ENCODE measurements at regions not wholly inside any gene's neighbourhood (a gene's known extent, or its start where the extent isn't known, plus 50 kb on each side); places are given as distances from the start of the nearest gene placed in this dataset.

DNA sequence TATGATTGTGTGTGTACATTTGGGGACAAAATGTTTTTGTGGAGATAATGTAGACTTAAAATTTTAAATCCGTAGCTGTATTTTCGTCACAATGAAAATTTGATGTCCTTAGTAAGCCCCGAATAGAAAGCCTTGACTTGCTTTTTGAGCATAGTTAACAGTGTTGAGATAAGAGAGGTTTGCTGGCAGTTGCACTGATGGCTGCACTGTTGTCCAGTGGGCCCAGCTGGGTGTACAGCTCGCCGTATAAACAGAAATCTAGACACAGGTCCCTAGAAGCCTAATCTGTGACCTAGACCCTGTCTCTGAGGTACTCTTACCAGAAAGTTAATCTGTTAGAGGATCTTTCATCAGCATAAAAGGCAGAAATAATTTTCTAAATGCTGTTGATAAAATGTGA is 271.3 kb upstream of the DMRT1 start:
- DNase-seq (ENCODE audit: low spot score in 2 of 2), result no peak
- H3K27ac Mint-ChIP-seq, result no peak overlapping the region
- no peaks in the 10 kb centered on the region for H3K9me3 Mint-ChIP-seq
- H3K36me3 Mint-ChIP-seq, result no peaks in the 10 kb centered on the region
- no peak for ATAC-seq

DNA sequence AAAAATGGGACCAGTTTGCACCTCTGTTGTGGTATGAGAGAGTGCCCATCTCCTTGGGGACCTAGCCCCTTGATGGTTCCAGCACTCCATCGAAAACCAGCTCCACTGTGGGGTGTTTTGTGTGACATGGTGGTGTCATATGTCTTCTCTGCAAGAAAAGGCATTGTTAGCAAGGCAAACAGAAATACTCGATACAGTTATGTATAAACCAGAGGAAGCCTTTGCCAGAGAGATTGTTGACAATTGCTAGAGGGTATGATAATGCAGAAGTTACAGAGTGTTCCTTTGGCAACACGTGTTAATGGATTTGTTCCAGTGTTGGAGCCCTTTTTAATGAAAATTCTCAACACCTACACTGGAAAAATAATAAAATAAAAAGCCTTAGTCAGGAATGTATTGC is 270.4 kb upstream of the DMRT1 start:
- Mint-ChIP-seq H3K27ac (no peak overlapping the region), H3K36me3 (no peaks in the 10 kb centered on the region), H3K9me3 (no peaks in the 10 kb centered on the region)
- DNase-seq (ENCODE audit: low spot score in 2 of 2) (no peak), ATAC-seq (no peak)

DNA sequence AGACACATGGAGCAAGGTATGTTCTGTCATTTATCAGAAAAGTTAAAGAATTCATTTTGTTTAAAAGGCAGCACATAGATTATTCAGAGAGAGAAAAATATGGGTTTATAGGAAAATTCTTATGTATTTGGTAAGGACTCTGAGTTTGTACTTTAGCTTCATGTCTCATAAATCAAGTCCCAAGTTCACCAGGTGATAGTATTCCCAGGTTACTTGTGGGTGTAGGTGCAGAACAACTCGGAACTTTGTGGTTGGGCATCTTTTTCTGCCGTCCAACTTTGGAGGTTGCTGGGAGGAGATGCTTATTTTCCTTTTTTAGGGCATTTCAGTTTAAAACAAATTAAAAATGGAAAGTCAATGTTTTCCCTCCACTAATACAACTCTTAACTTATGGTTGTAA is 269.8 kb upstream of the DMRT1 start:
- DNase-seq (ENCODE audit: low spot score in 2 of 2) (no peak), ATAC-seq (no peak)
- Mint-ChIP-seq H3K36me3 (peaks cover 0 to 4% of the 10 kb centered on the region in 2 donors), H3K9me3 (no peaks in the 10 kb centered on the region), H3K27ac (no peak overlapping the region)

DNA sequence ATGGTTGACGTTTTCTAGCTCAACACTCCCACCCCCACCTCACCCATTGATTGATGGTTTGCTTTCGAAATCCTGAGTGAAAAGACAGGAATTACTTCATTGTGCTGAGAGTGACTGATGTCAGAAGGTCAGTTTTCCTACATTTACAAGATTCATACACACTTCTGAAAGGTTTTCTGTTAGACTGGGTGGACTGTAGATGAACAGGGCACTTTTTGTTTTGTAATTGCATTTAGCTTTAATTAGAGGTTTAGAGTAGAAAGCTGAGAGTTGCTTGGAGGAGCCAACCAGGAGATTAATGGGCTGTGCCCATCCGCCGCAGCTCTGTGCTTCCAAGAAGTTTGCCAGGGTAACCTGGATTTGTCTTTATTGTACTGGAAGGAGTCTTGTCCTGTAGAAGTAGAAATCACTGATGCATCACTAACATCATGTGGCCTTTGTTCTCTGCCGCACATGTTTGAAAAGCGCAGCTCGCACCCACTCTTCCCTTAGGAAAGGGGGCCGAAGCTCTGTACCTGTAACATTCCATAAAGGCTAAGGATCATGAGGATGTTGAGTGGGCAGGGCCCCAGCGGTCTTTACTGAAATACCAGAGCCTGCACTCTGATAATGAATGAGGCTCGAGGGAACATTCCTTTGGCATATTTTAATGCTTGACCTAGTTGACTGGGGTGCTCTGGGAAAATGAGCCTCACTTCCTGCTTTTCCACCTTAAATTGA is 267.6 kb upstream of the DMRT1 start:
- Mint-ChIP-seq H3K9me3 (no peaks in the 10 kb centered on the region), H3K27ac (no peak overlapping the region), H3K36me3 (peaks cover 0 to 7% of the 10 kb centered on the region in 2 donors)
- no peak for DNase-seq (ENCODE audit: low spot score in 2 of 2)
- no peak for ATAC-seq

DNA sequence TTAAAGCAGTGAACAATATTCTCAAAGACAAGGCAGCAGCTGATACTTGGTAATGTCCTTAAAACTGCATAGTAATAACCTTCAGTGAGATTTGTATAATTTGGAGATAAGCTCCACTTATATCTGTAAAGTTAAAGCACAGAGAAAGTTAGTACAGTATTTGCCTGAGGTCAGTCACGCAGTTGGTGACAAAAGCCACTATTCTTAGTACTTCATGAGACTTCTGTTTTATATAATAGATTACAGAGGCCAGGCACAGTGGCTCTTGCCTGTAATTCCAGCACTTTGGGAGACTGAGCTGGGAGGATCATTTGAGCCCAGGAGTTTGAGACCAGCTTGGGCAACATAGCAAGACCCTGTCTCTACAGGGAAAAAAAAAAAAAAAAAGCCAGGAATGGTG is 266.4 kb upstream of the DMRT1 start:
- ATAC-seq (no peak), DNase-seq (ENCODE audit: low spot score in 2 of 2) (no peak)
- Mint-ChIP-seq H3K27ac (no peak overlapping the region), H3K36me3 (peaks cover 0 to 11% of the 10 kb centered on the region in 2 donors), H3K9me3 (no peaks in the 10 kb centered on the region)

DNA sequence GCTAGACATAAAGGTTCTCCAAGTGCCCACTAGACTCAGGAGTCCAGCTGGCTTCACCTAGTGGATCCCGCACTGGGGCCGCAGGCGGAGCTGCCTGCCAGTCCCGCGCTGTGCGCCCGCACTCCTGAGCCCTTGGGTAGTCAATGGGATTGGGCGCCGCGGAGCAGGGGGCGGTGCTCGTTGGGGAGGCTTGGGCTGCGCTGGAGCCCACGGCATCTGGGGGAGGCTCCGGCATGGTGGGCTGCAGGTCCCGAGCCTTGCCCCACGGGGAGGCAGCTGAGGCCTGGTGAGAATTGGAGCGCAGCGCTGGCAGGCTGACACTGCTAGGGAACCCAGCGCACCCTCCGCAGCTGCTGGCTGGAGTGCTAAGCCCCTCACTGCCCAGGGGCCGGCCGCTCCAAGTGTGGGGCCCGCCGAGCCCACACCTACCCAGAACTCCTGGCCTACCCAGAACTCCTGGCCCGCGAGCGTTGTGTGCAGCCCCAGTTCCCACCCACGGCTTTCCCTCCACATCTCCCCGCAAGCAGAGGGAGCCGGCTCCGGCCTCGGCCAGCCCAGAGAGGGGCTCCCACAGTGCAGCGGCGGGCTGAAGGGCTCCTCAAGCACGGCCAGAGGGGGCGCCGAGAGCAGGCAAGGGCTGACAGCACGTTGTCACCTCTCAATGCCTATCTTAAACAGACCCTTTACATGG is 260.7 kb upstream of the DMRT1 start:
- H3K27ac Mint-ChIP-seq, result no peak overlapping the region
- ATAC-seq (no peak), DNase-seq (ENCODE audit: low spot score in 2 of 2) (no peak)
- no peaks in the 10 kb centered on the region for H3K9me3 Mint-ChIP-seq
- H3K36me3 Mint-ChIP-seq, result peaks cover 0 to 12% of the 10 kb centered on the region in 2 donors

DNA sequence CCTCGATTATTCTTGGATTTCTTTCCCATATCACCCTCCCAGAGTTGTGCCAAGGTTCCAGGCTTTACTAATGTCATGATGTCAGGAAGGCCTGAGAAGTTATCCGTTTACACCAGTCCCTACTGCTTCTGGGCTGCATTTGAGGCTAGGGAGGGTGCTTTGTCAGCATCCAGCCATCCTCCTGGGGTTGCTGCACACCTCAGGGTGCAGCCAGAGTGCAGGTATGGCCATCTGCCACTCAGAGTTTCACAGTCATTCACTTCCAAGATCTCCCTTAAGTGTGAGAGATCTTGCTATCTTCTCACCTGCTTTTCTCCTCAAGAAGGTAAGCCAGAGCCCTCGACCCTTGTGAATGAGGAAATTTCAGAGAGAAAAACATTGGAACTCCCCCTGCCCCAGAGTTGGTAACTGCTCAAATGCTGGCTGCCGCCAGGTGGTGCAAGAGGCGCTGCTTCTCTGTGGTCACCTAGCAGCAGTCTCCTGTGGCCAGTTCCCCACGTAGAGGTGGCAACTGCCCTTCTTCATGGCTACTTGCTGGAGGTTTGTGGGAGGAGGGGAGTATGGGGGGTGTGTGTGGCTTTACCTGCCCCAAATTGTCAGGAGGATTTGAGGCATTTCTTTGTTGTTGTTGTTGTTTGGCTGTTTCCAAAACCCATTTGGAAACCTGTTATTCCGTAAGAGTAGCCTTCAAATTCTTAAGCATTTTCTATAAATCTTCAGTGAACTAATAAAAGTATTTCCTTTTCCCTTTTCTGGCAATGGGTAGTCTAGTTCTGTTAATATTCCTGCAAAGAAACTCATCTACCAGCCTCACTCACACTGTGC is 259.6 kb upstream of the DMRT1 start:
- peaks cover 0 to 7% of the 10 kb centered on the region in 2 donors for H3K36me3 Mint-ChIP-seq

DNA sequence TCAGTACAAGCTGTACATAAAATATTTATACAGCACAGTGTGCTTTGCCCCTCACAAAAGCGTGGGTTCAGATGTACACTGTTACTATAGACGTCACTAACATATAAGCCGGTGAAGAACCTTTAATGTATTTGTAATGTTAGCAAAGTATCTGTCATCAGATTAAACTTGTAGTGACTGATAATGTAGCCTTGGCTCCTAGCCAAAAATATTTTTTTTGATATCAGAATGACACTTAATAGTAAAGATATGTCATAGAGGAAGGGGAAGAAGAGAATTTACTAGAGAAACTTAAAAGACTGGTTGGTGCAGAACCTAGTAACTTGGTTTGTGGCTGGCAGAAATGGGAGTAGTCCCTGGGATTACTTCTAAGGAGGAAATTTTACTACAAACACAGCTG is 258.7 kb upstream of the DMRT1 start:
- ATAC-seq, result no peak
- Mint-ChIP-seq H3K27ac (no peak overlapping the region), H3K9me3 (no peaks in the 10 kb centered on the region), H3K36me3 (peaks cover 0 to 5% of the 10 kb centered on the region in 2 donors)
- no peak for DNase-seq (ENCODE audit: low spot score in 2 of 2)

More for the DNA sequence above, 259.6 kb upstream of the DMRT1 start:
- H3K27ac Mint-ChIP-seq, result no peak overlapping the region
- no peak for DNase-seq (ENCODE audit: low spot score in 2 of 2)
- H3K9me3 Mint-ChIP-seq, result no peaks in the 10 kb centered on the region
- no peak for ATAC-seq

DNA sequence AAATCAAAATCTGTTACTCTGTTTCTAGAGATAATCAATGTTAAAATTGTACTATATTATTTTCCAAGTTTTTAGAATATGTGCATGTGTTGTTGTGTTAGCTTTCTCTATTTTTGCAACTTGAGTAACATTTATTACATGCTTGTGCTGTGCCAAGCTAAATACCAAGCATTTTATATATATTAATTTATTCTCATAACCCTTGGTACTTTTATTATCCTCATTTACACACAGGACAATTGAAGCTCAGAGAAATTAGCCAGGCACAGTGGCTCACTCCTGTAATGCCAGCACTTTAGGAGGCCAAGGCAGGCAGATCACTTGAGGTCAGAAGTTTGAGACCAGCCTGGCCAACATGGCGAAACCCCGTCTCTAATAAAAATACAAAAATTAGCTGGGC is 254.0 kb upstream of the DMRT1 start:
- H3K9me3 Mint-ChIP-seq, result no peaks in the 10 kb centered on the region
- DNase-seq (ENCODE audit: low spot score in 2 of 2) (no peak), ATAC-seq (no peak)
- no peaks in the 10 kb centered on the region for H3K36me3 Mint-ChIP-seq
- no peak overlapping the region for H3K27ac Mint-ChIP-seq

DNA sequence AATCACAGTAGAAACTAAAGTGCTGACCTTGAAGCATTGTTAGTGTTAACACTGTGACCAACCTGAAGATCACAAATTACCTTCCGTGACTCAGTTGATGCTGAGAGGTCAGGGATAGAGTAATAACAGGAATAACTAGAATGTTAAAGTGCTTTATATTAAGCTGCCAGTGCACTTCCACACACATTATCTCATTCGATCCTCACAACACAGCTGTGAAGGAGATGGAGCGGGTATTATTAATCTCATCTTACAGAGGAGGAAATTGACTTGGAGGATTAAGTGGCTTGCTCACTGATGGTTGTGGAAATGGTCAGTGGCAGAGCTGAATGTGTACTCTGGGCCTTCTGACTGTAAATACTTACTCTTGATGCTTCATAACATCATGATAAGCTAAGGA is 252.5 kb upstream of the DMRT1 start:
- no peak for DNase-seq (ENCODE audit: low spot score in 2 of 2)
- peak overlapping the region in 1 of 2 donors; percentile 56 for H3K27ac Mint-ChIP-seq

DNA sequence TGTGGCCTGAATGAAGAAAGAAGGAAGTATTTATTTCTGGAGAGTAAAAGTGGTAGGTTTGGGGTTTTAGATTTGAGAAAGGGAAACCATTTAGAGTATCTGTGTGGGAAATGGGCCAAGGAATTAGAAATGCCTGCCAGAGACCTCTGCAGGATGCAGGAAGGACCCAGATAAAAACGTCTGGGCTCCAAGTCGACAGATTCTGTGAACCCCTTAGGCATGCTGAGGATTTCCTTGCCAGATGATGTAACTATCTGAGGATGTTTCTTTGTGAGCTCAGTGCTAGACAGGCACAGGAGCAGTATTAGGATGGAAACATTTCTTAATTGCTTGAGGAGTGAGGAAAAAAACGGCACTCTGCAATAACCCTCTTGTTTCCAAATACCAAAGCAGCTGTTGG is 251.8 kb upstream of the DMRT1 start:
- Mint-ChIP-seq H3K36me3 (no peaks in the 10 kb centered on the region), H3K9me3 (no peaks in the 10 kb centered on the region), H3K27ac (peak overlapping the region in 1 of 2 donors; percentile 56)
- ATAC-seq (no peak), DNase-seq (ENCODE audit: low spot score in 2 of 2) (no peak)

More for the DNA sequence above, 252.5 kb upstream of the DMRT1 start:
- no peaks in the 10 kb centered on the region for H3K9me3 Mint-ChIP-seq
- no peaks in the 10 kb centered on the region for H3K36me3 Mint-ChIP-seq
- ATAC-seq, result no peak

DNA sequence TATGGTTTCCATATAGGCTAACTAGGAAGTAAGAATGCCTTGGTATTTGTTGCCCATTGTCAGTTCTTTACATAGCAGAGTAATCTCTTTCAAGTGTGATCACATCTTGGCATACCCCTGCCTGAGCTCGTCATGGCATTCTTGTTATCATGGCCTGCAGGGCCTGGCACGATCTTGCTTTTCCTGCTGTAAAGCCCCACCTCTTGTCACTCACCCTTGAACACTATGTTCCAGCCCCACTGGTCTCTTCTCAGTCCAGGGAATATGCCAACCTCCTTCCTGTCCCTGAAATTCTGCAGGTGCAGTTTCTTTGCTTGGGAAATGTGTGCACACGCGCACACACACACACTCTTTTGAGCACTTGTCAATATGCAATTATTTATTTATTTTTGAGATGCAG is 250.2 kb upstream of the DMRT1 start:
- Mint-ChIP-seq H3K27ac (no peak overlapping the region), H3K36me3 (no peaks in the 10 kb centered on the region), H3K9me3 (no peaks in the 10 kb centered on the region)
- DNase-seq (ENCODE audit: low spot score in 2 of 2), result no peak
- ATAC-seq, result no peak

DNA sequence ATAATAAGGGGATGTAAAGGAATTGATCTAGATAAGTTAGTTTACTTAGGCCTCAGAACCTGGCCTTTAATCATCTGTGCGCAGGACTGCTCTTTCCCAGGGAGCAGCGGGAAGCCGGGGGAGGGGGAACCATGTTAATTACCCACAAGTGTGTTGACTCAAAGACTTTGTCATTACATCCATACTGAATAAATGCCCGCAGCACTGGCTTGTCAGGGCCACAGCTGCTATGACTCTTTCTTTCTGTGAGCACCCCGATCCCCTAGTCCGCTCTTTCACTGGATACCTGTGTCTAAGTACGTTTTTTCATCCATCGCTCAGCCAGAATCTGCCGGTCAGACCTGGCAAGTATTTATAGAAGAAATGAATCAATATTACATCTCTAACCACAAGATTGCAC is 249.3 kb upstream of the DMRT1 start:
- ATAC-seq (no peak), DNase-seq (ENCODE audit: low spot score in 2 of 2) (no peak)
- Mint-ChIP-seq H3K36me3 (no peaks in the 10 kb centered on the region), H3K27ac (no peak overlapping the region), H3K9me3 (no peaks in the 10 kb centered on the region)

DNA sequence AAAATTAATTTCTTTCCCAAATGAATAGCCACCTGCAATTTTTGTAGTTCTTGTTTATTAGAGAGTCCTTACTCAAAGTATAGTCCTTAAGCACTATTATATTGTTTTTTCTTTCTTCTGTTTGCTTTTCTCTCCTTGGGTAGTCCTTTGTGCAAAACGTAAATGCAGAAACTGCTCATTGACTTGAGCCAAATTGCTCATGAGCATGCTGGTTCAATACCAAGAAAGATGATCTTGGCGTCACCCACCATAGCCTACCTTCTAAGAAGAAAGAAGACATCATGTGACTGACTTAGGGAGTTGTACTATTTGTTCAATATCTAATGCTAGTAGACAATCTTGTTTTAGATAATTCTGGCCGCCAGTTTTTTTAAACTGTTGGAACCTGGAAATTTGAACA is 248.8 kb upstream of the DMRT1 start:
- Mint-ChIP-seq H3K36me3 (no peaks in the 10 kb centered on the region), H3K9me3 (no peaks in the 10 kb centered on the region), H3K27ac (no peak overlapping the region)
- DNase-seq (ENCODE audit: low spot score in 2 of 2) (no peak), ATAC-seq (no peak)

DNA sequence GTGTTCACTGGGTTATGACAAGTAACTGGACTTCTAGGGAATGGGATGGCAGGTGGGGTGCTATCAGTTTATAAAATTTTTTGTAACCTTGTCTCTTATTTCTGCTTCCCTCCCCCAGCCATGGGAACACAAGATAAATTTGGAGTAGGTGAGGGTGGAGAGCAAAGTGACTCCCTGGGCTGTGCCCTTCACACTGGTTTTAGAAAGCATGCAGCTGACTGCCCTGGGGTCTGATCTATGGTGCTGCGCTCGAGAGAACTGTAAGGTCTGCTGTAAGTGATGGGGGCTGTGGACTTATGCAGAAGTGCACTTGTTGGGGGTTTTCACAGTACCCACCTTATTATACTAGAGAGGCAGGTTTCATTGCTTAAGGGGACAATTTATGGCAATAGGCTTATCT is 247.7 kb upstream of the DMRT1 start:
- H3K9me3 Mint-ChIP-seq, result no peaks in the 10 kb centered on the region
- no peaks in the 10 kb centered on the region for H3K36me3 Mint-ChIP-seq
- no peak for ATAC-seq
- H3K27ac Mint-ChIP-seq, result no peak overlapping the region
- DNase-seq (ENCODE audit: low spot score in 2 of 2), result no peak

DNA sequence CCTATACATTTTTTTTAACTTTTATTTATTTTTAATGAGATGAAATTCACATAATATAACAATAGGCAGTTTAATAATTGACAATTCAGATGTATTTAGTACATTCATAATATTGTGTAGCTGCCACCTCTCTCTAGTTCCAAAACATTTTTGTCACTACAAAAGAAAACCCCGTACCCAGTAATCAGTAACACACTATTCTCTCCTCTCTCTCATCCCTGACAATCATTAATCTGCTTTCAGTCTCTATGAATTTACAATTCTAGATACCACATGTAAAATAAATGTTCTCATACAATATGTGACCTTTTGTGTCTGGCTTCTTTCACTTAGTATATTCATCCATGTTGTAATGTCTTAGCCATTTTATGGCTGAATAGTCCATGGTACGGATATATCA is 244.8 kb upstream of the DMRT1 start:
- DNase-seq (ENCODE audit: low spot score in 2 of 2) (no peak), ATAC-seq (no peak)
- Mint-ChIP-seq H3K36me3 (no peaks in the 10 kb centered on the region), H3K9me3 (no peaks in the 10 kb centered on the region), H3K27ac (no peak overlapping the region)

DNA sequence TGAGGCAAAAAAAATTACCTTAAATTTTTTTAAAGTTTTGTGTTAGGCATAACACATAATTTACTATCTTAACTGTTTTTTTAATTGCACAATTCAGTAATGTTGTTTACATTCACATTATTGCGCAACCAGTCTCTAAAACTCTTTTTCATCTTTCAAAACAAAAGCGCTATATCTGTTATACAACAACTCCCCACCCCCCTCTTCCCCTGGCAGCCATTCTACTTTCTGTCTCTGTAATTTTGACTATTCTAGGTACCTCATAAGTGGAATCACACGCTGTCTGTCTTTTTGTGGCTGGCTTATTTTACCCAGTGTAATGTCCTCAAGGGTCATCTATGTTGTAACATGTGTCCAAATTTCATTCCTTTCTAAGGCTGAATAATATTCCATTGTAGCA is 241.5 kb upstream of the DMRT1 start:
- Mint-ChIP-seq H3K36me3 (no peaks in the 10 kb centered on the region), H3K9me3 (no peaks in the 10 kb centered on the region), H3K27ac (no peak overlapping the region)
- ATAC-seq (no peak), DNase-seq (ENCODE audit: low spot score in 2 of 2) (no peak)

Measured in activated naive CD4-positive, alpha-beta T cell treated with anti-CD3 and anti-CD28 coated beads, Interleukin-2, amount 50 U/mL, for 72 hours (primary cell).